ENCODE measurements at regions not wholly inside any gene's neighbourhood (a gene's known extent, or its start where the extent isn't known, plus 50 kb on each side); places are given as distances from the start of the nearest gene placed in this dataset.

GRCh38 chr13:39100996-39101738, 62.9 kb downstream of the NHLRC3 start:
- Mint-ChIP-seq H3K4me3 (no peak overlapping the region), H3K4me1 (no peaks in the 10 kb centered on the region), H3K9me3 (no peaks in the 10 kb centered on the region), H3K27me3 (peaks cover 4% of the 10 kb centered on the region), H3K36me3 (no peaks in the 10 kb centered on the region), H3K27ac (no peak overlapping the region)
- peak; percentile 31 for ATAC-seq

GRCh38 chr13:39102981-39103490, 64.8 kb downstream of the NHLRC3 start:
- peaks cover 8% of the 10 kb centered on the region for H3K27me3 Mint-ChIP-seq
- no peaks in the 10 kb centered on the region for H3K4me1 Mint-ChIP-seq
- H3K4me3 Mint-ChIP-seq, result no peak overlapping the region
- H3K9me3 Mint-ChIP-seq, result no peaks in the 10 kb centered on the region
- no peak for ATAC-seq
- H3K36me3 Mint-ChIP-seq, result no peaks in the 10 kb centered on the region
- no peak overlapping the region for H3K27ac Mint-ChIP-seq

- no peak for ATAC-seq
- Mint-ChIP-seq H3K4me3 (no peak overlapping the region), H3K27ac (no peak overlapping the region), H3K36me3 (no peaks in the 10 kb centered on the region), H3K4me1 (no peaks in the 10 kb centered on the region), H3K9me3 (no peaks in the 10 kb centered on the region), H3K27me3 (peaks cover 8% of the 10 kb centered on the region)
Measured at GRCh38 chr13:39105110-39105509, 66.9 kb downstream of the NHLRC3 start.

GRCh38 chr13:39106216-39107005, 68.2 kb downstream of the NHLRC3 start:
- H3K27me3 Mint-ChIP-seq, result peaks cover 8% of the 10 kb centered on the region
- no peaks in the 10 kb centered on the region for H3K36me3 Mint-ChIP-seq
- H3K4me3 Mint-ChIP-seq, result no peak overlapping the region
- ATAC-seq, result no peak
- no peaks in the 10 kb centered on the region for H3K4me1 Mint-ChIP-seq
- H3K9me3 Mint-ChIP-seq, result no peaks in the 10 kb centered on the region
- H3K27ac Mint-ChIP-seq, result no peak overlapping the region

- Mint-ChIP-seq H3K36me3 (no peaks in the 10 kb centered on the region), H3K4me1 (no peaks in the 10 kb centered on the region), H3K9me3 (no peaks in the 10 kb centered on the region)
Measured at GRCh38 chr13:39107561-39107960, 69.3 kb downstream of the NHLRC3 start.

GRCh38 chr13:39108783-39109182, 70.5 kb downstream of the NHLRC3 start:
- Mint-ChIP-seq H3K9me3 (no peaks in the 10 kb centered on the region), H3K27me3 (peaks cover 8% of the 10 kb centered on the region), H3K36me3 (no peaks in the 10 kb centered on the region), H3K4me3 (no peak overlapping the region), H3K27ac (no peak overlapping the region), H3K4me1 (no peaks in the 10 kb centered on the region)
- ATAC-seq, result no peak

More at GRCh38 chr13:39107561-39107960, 69.3 kb downstream of the NHLRC3 start:
- Mint-ChIP-seq H3K27me3 (peaks cover 8% of the 10 kb centered on the region), H3K27ac (no peak overlapping the region), H3K4me3 (no peak overlapping the region)
- no peak for ATAC-seq

GRCh38 chr13:39110518-39111097, 72.4 kb downstream of the NHLRC3 start:
- no peak for ATAC-seq
- H3K27ac Mint-ChIP-seq, result no peak overlapping the region
- H3K4me3 Mint-ChIP-seq, result no peak overlapping the region
- H3K9me3 Mint-ChIP-seq, result peaks cover 4% of the 10 kb centered on the region
- H3K36me3 Mint-ChIP-seq, result no peaks in the 10 kb centered on the region
- no peaks in the 10 kb centered on the region for H3K4me1 Mint-ChIP-seq
- peaks cover 8% of the 10 kb centered on the region for H3K27me3 Mint-ChIP-seq

- no peaks in the 10 kb centered on the region for H3K4me1 Mint-ChIP-seq
- H3K9me3 Mint-ChIP-seq, result peaks cover 5% of the 10 kb centered on the region
- H3K4me3 Mint-ChIP-seq, result no peak overlapping the region
- no peak for ATAC-seq
- H3K27me3 Mint-ChIP-seq, result peaks cover 5% of the 10 kb centered on the region
- H3K36me3 Mint-ChIP-seq, result no peaks in the 10 kb centered on the region
- no peak overlapping the region for H3K27ac Mint-ChIP-seq
Measured at GRCh38 chr13:39111145-39111544, 72.9 kb downstream of the NHLRC3 start.

- H3K4me1 Mint-ChIP-seq, result no peaks in the 10 kb centered on the region
- ATAC-seq, result no peak
Measured at GRCh38 chr13:39119422-39119821, 81.2 kb downstream of the NHLRC3 start.

GRCh38 chr13:39123578-39123977, 85.3 kb downstream of the NHLRC3 start:
- no peak for ATAC-seq
- peaks cover 1% of the 10 kb centered on the region for H3K9me3 Mint-ChIP-seq

More at GRCh38 chr13:39119422-39119821, 81.2 kb downstream of the NHLRC3 start:
- Mint-ChIP-seq H3K27me3 (peaks cover 22% of the 10 kb centered on the region), H3K27ac (no peak overlapping the region), H3K36me3 (no peaks in the 10 kb centered on the region), H3K4me3 (no peak overlapping the region), H3K9me3 (peaks cover 11% of the 10 kb centered on the region)

GRCh38 chr13:39129213-39129612, 91.0 kb downstream of the NHLRC3 start:
- ATAC-seq, result no peak
- Mint-ChIP-seq H3K36me3 (no peaks in the 10 kb centered on the region), H3K27me3 (peaks cover 16% of the 10 kb centered on the region), H3K9me3 (no peaks in the 10 kb centered on the region), H3K4me1 (no peaks in the 10 kb centered on the region), H3K4me3 (no peak overlapping the region), H3K27ac (no peak overlapping the region)

More at GRCh38 chr13:39123578-39123977, 85.3 kb downstream of the NHLRC3 start:
- Mint-ChIP-seq H3K4me3 (no peak overlapping the region), H3K27ac (no peak overlapping the region), H3K27me3 (peaks cover 10% of the 10 kb centered on the region), H3K36me3 (no peaks in the 10 kb centered on the region), H3K4me1 (no peaks in the 10 kb centered on the region)

GRCh38 chr13:39130301-39130700, 92.0 kb downstream of the NHLRC3 start:
- H3K27me3 Mint-ChIP-seq, result peaks cover 16% of the 10 kb centered on the region
- H3K4me1 Mint-ChIP-seq, result no peaks in the 10 kb centered on the region
- H3K9me3 Mint-ChIP-seq, result no peaks in the 10 kb centered on the region
- no peak overlapping the region for H3K4me3 Mint-ChIP-seq
- no peak overlapping the region for H3K27ac Mint-ChIP-seq
- no peak for ATAC-seq
- H3K36me3 Mint-ChIP-seq, result no peaks in the 10 kb centered on the region

- Mint-ChIP-seq H3K4me1 (no peaks in the 10 kb centered on the region), H3K9me3 (no peaks in the 10 kb centered on the region), H3K27ac (no peak overlapping the region), H3K4me3 (no peak overlapping the region), H3K36me3 (no peaks in the 10 kb centered on the region), H3K27me3 (peaks cover 16% of the 10 kb centered on the region)
- ATAC-seq, result peak; percentile 24
Measured at GRCh38 chr13:39132286-39133230, 94.3 kb downstream of the NHLRC3 start.

GRCh38 chr13:39133781-39134180, 95.5 kb downstream of the NHLRC3 start:
- ATAC-seq, result no peak
- Mint-ChIP-seq H3K27ac (no peak overlapping the region), H3K9me3 (no peaks in the 10 kb centered on the region), H3K4me1 (no peaks in the 10 kb centered on the region), H3K36me3 (no peaks in the 10 kb centered on the region), H3K4me3 (no peak overlapping the region), H3K27me3 (peaks cover 16% of the 10 kb centered on the region)

Data from stimulated activated memory B cell treated with anti-CD40 and anti-IgM and Interleukin-4, amounts not matched to agents 10 μg/mL and 1 μg/mL and 100 μg/mL, for 72 hours (primary cell).